Heart left ventricle (tissue), 16 donors: ENCODE measurements at regions not wholly inside any gene's neighbourhood (a gene's known extent, or its start where the extent isn't known, plus 50 kb on each side); places are given as distances from the start of the nearest gene placed in this dataset.
"Not testable (repeated sequence)": the region's sequence is repeated elsewhere in the genome, so short reads cannot be mapped to it uniquely, and the experiment has no call there.

Experiments
- ATAC-seq, 4 donors: fragments of 200-7000 bp; cut with Tn5 transposase; one replicate each; pipeline ENCODE4 v1.9.1; 2020 to 2022; ENCODE audit warnings: moderate library complexity in 4 of 4, mild to moderate bottlenecking in 3 of 4, moderate number of reproducible peaks in 1 of 4
- DNase-seq, 5 donors: peaks; one replicate each; pipeline ENCODE4 v3.0.0-alpha.2; 2020
- H3K27ac ChIP-seq, 12 donors: fragments of 200-600 bp; sonication (generic) in 4 of 12; one replicate each; pipeline versions ENCODE4 v1.5.0 to v1.8.0; 2016 to 2022; ENCODE audit warnings: mild to moderate bottlenecking in 2 of 12
- H3K27me3 ChIP-seq, 9 donors: fragments of 200-600 bp; sonication (generic) in 2 of 9; one replicate each; pipeline versions ENCODE4 v1.5.1 to v1.8.0; 2016 to 2022; ENCODE audit warnings: mild to moderate bottlenecking in 3 of 9
- H3K36me3 ChIP-seq, 9 donors: fragments of 200-600 bp; sonication (generic) in 2 of 9; one replicate each; pipeline versions ENCODE4 v1.5.0 to v1.8.0; 2018 to 2022; ENCODE audit warnings: mild to moderate bottlenecking in 2 of 9
- H3K4me1 ChIP-seq, 12 donors: fragments of 200-600 bp; sonication (generic) in 4 of 12; one replicate each; pipeline versions ENCODE4 v1.5.0 to v1.8.0; 2016 to 2022; ENCODE audit warnings: mild to moderate bottlenecking in 3 of 12
- H3K4me3 ChIP-seq, 12 donors: fragments of 200-600 bp; sonication (generic) in 4 of 12; one replicate each; pipeline versions ENCODE4 v1.5.0 to v1.8.0; 2017 to 2022; ENCODE audit warnings: mild to moderate bottlenecking in 9 of 12, moderate library complexity in 4 of 12
- H3K9me3 ChIP-seq, 12 donors: fragments of 200-600 bp; sonication (generic) in 4 of 12; one replicate each; pipeline versions ENCODE4 v1.5.0 to v1.8.0; 2016 to 2022; ENCODE audit warnings: mild to moderate bottlenecking in 1 of 12
- WGBS, 4 donors: extraction: QIAGEN DNeasy Blood & Tissue Kit in 2 of 4; methylation state at CpG; one replicate each; pipeline versions ENCODE4 v1.1.5 to v1.1.7; 2013 to 2018; 5-methylcytosine and 5-hydroxymethylcytosine counted together
- intact Hi-C, 10 donors: fragments of 100-400 bp; cut with DNase I; formaldehyde crosslinking; loops; one replicate each; pipeline versions ENCODE4 v1.11.1 to v1.14.2; 2022
- donor health status: ischemic (EF 13 %, LVEDD 7.1; RV severe dilation, severe dysfunction).
- donor health status: healthy with polysubstance abuse.
- donor health status: DM: no; HTN: yes; CAD: no.
- donor health status: DM: no; HTN: no; CAD: no.
- donor health status: ischemic (EF 25% LVEDD 6.9; RV normal size, moderate dysfunction).
- donor health status: ischemic (EF 25% LVEDD 5.7; RV mildly dilated, moderate dysfunction).
- donor health status: healthy.
- donor health status: DM: yes; HTN: yes; CAD: no.
- donor health status: ischemic (EF 35%, LVEDD 5.7; RV mildly dilated, moderate dysfunction).
- donor health status: nonischemic (EF 11% LVEDD 7.7; RV severe dilation, severe dysfunction).
- donor health status: DM: yes; HTN: yes; CAD: no.
- donor health status: PGD.
- donor health status: ischemic (EF 29% LVEDD 5.4; RV normal size, mild dysfunction).
- donor health status: nonischemic (EF 23%, LVEDD 6.1; RV moderate dilation, normal function).

DNA sequence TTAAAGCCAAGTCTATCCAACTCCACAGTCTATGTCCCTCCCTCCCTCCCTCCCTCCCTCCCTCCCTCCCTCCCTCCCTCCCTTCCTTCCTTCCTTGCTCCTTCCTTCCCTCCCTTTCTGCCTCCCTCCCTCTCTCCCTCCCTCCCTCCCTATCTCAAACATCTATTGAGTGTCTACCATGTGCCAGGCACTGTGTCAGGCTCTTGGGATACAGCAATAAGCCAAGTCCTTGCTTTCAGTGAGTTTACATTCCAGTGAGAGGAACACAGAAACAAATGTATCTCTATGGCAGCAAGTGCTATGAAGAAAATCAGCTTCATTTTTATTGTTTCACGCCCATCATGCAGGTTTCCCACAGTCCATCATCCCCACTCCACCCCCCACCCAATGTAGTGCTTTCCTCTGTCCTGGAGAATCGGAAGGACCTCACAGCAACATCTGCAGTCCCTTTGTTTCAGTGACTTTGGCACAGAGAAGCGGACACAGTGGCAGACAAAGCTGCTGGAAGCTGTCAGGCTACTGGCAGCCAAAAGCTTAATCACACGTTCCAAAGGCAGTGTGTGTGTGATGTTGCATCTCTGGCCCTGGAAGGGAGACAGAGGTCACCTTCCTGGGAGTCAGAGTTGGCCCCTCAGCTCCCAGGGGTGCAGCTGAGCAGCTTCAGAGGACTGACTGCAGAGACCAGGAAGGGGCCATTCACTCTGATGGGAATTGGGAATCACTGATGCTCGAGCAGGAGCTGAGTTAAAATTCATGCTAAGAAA lies 81.0 kb upstream of the PRSS12 start:
- peak in 4 of 5 donors; percentile 16 to 50 (median 36) for DNase-seq
- H3K36me3 ChIP-seq, H3K9me3 ChIP-seq, H3K4me3 ChIP-seq, H3K4me1 ChIP-seq, H3K27me3 ChIP-seq, ATAC-seq, intact Hi-C loops: not testable (repeated sequence)
- peak overlapping the region in 2 of 12 donors; percentile 9 to 17 for H3K27ac ChIP-seq
- 19 to 28% (median 21%) methylated on average over 2 to 5 of the region's 5 CpGs for WGBS, 4 donors

GRCh38 chr4:118435415-118435814 lies 82.6 kb upstream of the PRSS12 start:
- intact Hi-C loops, H3K4me3 ChIP-seq, ATAC-seq, DNase-seq, H3K9me3 ChIP-seq, H3K27me3 ChIP-seq, H3K27ac ChIP-seq, H3K36me3 ChIP-seq, H3K4me1 ChIP-seq: not testable (repeated sequence)
- 75 to 90% (median 86%) methylated on average over 2 to 3 of the region's 3 CpGs for WGBS, 4 donors

DNA sequence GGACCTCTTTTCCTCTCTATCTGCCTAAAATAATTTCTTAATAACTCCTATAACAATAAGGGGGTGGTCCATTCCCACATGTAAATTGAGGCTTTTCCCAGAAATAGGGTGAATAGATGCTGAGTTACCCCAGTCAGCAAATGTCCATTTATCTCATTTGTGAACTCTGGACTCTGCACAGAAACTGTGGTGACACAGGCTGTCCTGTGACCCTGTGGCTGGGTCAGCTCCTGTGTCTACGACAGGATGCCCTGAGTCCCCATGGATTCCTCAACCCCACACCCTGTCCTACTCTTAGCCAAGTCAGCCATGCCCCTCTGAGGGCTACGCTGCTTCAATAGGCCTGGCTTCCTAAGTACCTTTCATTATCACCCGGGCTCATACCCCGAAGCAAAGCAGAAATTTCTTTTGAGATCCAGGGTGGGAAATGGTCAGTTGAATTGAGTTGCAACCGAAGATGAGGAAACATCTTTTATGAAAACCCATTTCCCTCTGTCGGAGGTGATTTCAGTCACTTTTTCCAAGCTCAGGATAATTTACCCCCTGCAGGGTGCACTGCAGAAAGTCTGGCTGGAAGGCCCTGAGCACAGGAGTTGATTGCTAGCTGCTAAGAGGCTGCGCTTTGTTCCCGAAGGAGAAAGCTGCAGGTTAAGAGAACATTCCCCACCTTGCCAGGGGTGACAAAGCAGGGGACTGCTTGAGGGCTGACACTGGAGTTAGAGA lies 89.5 kb upstream of the PRSS12 start:
- H3K4me3 ChIP-seq, H3K4me1 ChIP-seq, H3K27ac ChIP-seq, DNase-seq, intact Hi-C loops, ATAC-seq, H3K9me3 ChIP-seq, H3K36me3 ChIP-seq, H3K27me3 ChIP-seq: not testable (repeated sequence)
- 75 to 85% (median 78%) methylated on average over 7 to 8 of the region's 8 CpGs for WGBS, 4 donors

GRCh38 chr4:118447397-118447796 lies 94.6 kb upstream of the PRSS12 start:
- H3K36me3 ChIP-seq, H3K4me1 ChIP-seq, ATAC-seq, H3K27me3 ChIP-seq, intact Hi-C loops, H3K9me3 ChIP-seq, DNase-seq, H3K4me3 ChIP-seq, H3K27ac ChIP-seq: not testable (repeated sequence)
- WGBS, 4 donors = 85 to 98% (median 92%) methylated on average over 3 of the region's 3 CpGs

DNA sequence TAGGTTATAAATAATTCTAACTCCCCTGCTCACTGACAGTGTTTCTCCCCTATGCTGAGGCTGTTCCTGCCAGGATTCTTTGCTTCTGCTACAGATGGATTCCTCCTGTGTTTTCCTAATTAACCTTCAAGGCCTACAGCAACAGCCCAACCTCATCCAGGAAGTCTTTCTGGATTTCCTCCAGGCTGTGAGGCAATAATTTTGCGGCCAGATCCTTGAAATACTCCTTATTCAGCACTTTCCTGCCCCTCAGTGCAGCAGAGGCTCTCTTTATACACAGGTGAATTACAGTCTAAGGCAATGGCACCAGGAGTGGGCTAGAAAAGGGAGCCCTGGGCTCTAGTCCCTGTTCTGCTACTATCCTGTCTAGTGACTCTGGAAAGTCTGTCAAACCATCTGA lies 102.1 kb upstream of the PRSS12 start:
- H3K4me1 ChIP-seq, H3K9me3 ChIP-seq, ATAC-seq, DNase-seq, H3K27me3 ChIP-seq, H3K36me3 ChIP-seq, H3K4me3 ChIP-seq, H3K27ac ChIP-seq, intact Hi-C loops: not testable (repeated sequence)
- WGBS, 4 donors = 58 to 67% (median 63%) methylated on average over 1 of the region's 1 CpG

DNA sequence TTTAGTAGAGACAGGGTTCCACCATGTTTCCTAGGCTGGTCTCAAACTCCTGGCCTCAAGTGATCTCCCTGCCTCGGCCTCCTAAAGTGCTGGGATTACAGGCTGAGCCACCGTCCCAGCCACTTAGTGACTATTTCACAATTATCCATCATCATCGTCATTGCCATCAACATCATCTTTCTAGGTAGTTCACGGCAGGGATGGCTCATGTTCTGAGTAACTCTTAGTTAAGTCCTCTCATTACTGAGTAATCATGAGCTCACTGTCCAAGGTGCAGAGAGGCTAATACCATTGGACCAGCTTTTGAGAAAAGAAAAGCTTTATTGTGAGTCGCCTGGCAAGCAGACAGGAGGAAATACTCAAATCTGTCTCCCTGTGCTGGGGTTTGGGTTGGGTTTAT lies 108.6 kb upstream of the PRSS12 start:
- WGBS, 4 donors = 87 to 89% (median 88%) methylated on average over 5 of the region's 5 CpGs
- H3K27ac ChIP-seq, H3K4me3 ChIP-seq, DNase-seq, H3K27me3 ChIP-seq, ATAC-seq, intact Hi-C loops, H3K9me3 ChIP-seq, H3K4me1 ChIP-seq, H3K36me3 ChIP-seq: not testable (repeated sequence)

DNA sequence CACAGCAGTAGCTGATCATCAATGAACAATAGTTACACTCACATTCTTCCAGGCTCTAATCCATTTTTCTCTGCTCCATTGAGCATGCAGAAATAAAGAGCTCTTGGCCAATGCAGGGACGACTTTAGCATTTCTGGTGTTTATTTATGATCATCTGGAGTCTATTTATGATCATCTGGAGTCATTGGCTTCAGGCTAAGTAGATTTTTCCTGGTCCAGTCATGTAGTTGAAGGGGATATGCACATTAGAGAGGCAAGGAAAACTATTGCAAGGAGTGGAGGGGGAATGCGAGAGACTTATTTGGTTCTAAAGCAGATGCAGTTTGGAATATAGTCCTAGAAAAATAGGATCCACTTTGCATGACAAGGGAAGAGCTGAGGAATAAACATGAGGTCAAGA lies 113.0 kb upstream of the PRSS12 start:
- not testable (repeated sequence) for H3K36me3 ChIP-seq

GRCh38 chr4:118474001-118474626 lies 121.3 kb upstream of the PRSS12 start:
- H3K4me3 ChIP-seq, intact Hi-C loops, H3K36me3 ChIP-seq, H3K4me1 ChIP-seq, H3K27me3 ChIP-seq, H3K9me3 ChIP-seq, DNase-seq: not testable (repeated sequence)
- ATAC-seq = peak in 3 of 4 donors; percentile 85 to 90 (median 86)
- H3K27ac ChIP-seq = peak overlapping the region in 2 of 12 donors; percentile 24 to 46
- WGBS, 4 donors = 65 to 76% (median 67%) methylated on average over 3 of the region's 3 CpGs

More for the DNA sequence above, 113.0 kb upstream of the PRSS12 start:
- H3K9me3 ChIP-seq, intact Hi-C loops, H3K27ac ChIP-seq, DNase-seq, ATAC-seq, H3K4me1 ChIP-seq, H3K4me3 ChIP-seq, H3K27me3 ChIP-seq: not testable (repeated sequence)
- 64 to 84% (median 68%) methylated on average over 2 of the region's 2 CpGs for WGBS, 4 donors

DNA sequence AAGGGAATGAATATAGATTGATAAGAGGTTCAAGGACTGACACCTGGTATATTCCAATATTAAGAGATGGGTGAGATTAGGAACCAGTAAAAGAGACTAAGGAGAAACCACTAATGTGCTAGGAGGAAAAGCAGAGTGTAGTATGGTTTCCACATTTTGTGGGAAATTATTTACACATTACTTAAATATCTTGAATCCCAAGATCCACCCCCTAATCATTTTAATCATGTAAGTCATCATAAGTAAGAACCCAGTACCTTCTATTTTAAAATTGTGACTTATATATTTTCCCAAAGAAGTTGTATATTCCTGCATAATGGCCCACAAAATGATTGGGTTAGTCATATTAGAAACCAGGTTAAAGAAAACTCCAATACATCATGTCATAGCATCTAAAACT lies 122.0 kb upstream of the PRSS12 start:
- H3K4me3 ChIP-seq, DNase-seq, H3K9me3 ChIP-seq, H3K36me3 ChIP-seq, ATAC-seq, intact Hi-C loops, H3K27ac ChIP-seq, H3K4me1 ChIP-seq, H3K27me3 ChIP-seq: not testable (repeated sequence)

DNA sequence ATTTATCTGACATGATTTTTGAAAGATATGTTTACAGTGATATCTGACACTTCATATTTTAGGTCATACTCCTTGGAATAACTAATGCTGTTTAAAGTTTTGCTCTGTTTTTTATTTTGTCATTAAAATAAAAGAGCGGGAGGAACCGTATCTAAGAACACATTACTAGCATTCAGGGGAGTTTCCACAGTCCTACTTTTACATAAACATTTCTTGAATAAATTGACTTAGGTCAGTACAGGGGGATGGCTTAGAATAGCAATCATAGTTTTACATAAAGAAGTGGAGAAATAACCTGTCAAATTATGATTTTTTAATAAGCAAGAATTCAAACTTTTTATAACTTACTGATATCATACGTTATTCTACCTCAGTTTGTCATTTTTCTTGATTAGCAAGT lies 123.1 kb upstream of the PRSS12 start:
- H3K27ac ChIP-seq, DNase-seq, ATAC-seq, H3K4me3 ChIP-seq, H3K4me1 ChIP-seq, H3K36me3 ChIP-seq, H3K9me3 ChIP-seq, intact Hi-C loops, H3K27me3 ChIP-seq: not testable (repeated sequence)
- WGBS, 4 donors = 70 to 75% (median 73%) methylated on average over 3 of the region's 3 CpGs

- DNase-seq, H3K27me3 ChIP-seq, intact Hi-C loops, ATAC-seq, H3K4me1 ChIP-seq, H3K27ac ChIP-seq, H3K36me3 ChIP-seq, H3K9me3 ChIP-seq, H3K4me3 ChIP-seq: not testable (repeated sequence)
Measured at GRCh38 chr4:118477826-118478225, 125.0 kb upstream of the PRSS12 start.
